Caco-2 (cell line): ENCODE measurements at regions not wholly inside any gene's neighbourhood (a gene's known extent, or its start where the extent isn't known, plus 50 kb on each side); places are given as distances from the start of the nearest gene placed in this dataset.

Source experiments
- BruUV-seq: library from RNA; stranded (reverse); fragments of 400-500 nt; replicated peaks from 2 replicates; lab custom pipeline; 2021; lab: Mats Ljungman, UMichigan
- CTCF ChIA-PET: fragments of 300-600 bp; sonication (Branson Sonifier 250); formaldehyde crosslinking; loops from one replicate; lab custom pipeline; 2022; ENCODE audit warnings: antibody characterized with exemption; lab: Charles Lee
- POLR2A ChIA-PET: fragments of 300-600 bp; sonication (Branson Sonifier 250); formaldehyde crosslinking; loops from one replicate; lab custom pipeline; 2022; ENCODE audit warnings: antibody characterized with exemption; lab: Charles Lee
- DNase-seq, 2 experiments: peaks; one replicate each; pipeline versions ENCODE4 v3.0.0 to v3.0.0-alpha.2; 2020 to 2022
- H3K27me3 ChIP-seq: replicated peaks from 2 replicates; pipeline ENCODE4 v1.6.0; 2011; ENCODE audit warnings: low read length; ENCODE audit not compliant: control insufficient read depth, insufficient read depth
- H3K36me3 ChIP-seq: 2 replicates; pipeline ENCODE4 v1.5.1; 2011; ENCODE audit warnings: low read length; ENCODE audit not compliant: control insufficient read depth, insufficient read depth
- H3K4me1 ChIP-seq: fragments of 250-450 bp; sonication (Bioruptor Pico); 2 replicates; pipeline ENCODE4 v1.5.1; 2020; ENCODE audit warnings: mild to moderate bottlenecking
- H3K4me3 ChIP-seq: 2 replicates; pipeline ENCODE4 v1.5.1; 2011; ENCODE audit warnings: low read depth, mild to moderate bottlenecking, control low read depth, low read length
- H3K9me3 ChIP-seq: fragments of 250-450 bp; sonication (Bioruptor Pico); 2 replicates; pipeline ENCODE4 v1.5.1; 2020; ENCODE audit warnings: mild to moderate bottlenecking, moderate library complexity
- H3K27ac Mint-ChIP-seq: one replicate; pipeline ENCODE4 v1.8.0; 2022; ENCODE audit warnings: mixed read lengths; ENCODE audit not compliant: unreplicated experiment
- H3K27me3 Mint-ChIP-seq: one replicate; pipeline ENCODE4 v1.8.0; 2022; ENCODE audit warnings: mixed read lengths; ENCODE audit not compliant: insufficient read depth, unreplicated experiment
- H3K36me3 Mint-ChIP-seq: one replicate; pipeline ENCODE4 v1.8.0; 2022; ENCODE audit warnings: mild to moderate bottlenecking, mixed read lengths; ENCODE audit not compliant: insufficient read depth, unreplicated experiment
- H3K4me1 Mint-ChIP-seq: one replicate; pipeline ENCODE4 v1.8.0; 2022; ENCODE audit warnings: low read depth, mixed read lengths; ENCODE audit not compliant: unreplicated experiment
- H3K4me3 Mint-ChIP-seq: one replicate; pipeline ENCODE4 v1.8.0; 2022; ENCODE audit warnings: mild to moderate bottlenecking, moderate library complexity, mixed read lengths; ENCODE audit not compliant: unreplicated experiment
- H3K9me3 Mint-ChIP-seq: one replicate; pipeline ENCODE4 v1.8.0; 2022; ENCODE audit warnings: mixed read lengths; ENCODE audit not compliant: unreplicated experiment
- CTCF ChIP-seq, 2 experiments: fragments of 200-600 bp in 1 of 2; IDR thresholded peaks; 1 replicate in 1 of 2; 2 replicates in 1 of 2; pipeline versions ENCODE4 v1.5.1 to v1.8.0; 2011 to 2022; ENCODE audit warnings: antibody characterized with exemption in 1 of 2, control low read depth in 1 of 2, inconsistent platforms in 1 of 2, low read depth in 1 of 2, low read length in 1 of 2, mild to moderate bottlenecking in 1 of 2, moderate library complexity in 1 of 2; ENCODE audit not compliant: insufficient read depth in 1 of 2, severe bottlenecking in 1 of 2, unreplicated experiment in 1 of 2
- intact Hi-C: fragments of 100-400 bp; cut with micrococcal nuclease; formaldehyde crosslinking; loops from one replicate; pipeline ENCODE4 v1.10.0; 2022; ENCODE audit not compliant: unreplicated experiment

DNA sequence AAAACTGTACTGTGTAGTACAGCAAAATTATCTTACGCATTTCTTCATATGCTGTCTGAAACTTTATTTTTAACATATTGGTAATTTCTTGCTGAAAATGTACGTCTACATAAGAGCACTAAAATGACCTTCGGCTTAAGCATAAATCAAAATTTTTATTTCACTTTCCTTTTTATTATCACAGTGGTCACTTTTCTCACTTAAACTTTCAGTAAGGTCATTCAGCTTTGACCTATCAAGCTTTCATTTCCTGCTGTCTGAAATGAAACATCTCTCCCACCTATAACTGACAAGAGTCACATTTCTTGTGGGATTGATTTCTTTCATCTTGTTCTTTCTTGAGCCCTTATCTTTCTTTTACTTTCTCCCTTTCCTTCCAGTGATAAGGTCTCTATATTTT lies 2212.7 kb upstream of the PCDH20 start:
- Mint-ChIP-seq H3K4me1 (no peaks in the 10 kb centered on the region), H3K27ac (no peak overlapping the region), H3K9me3 (no peaks in the 10 kb centered on the region), H3K27me3 (peaks cover 4% of the 10 kb centered on the region), H3K4me3 (no peak overlapping the region), H3K36me3 (no peaks in the 10 kb centered on the region)
- no TSS peak for BruUV-seq
- no peak for DNase-seq
- ChIA-PET POLR2A (no interaction called here), CTCF (no interaction called here)
- Histone ChIP-seq H3K36me3 (no peaks in the 10 kb centered on the region), H3K4me1 (no peaks in the 10 kb centered on the region), H3K9me3 (no peaks in the 10 kb centered on the region), H3K27me3 (no peaks in the 10 kb centered on the region), H3K4me3 (no peak overlapping the region)
- no peak for TF ChIP-seq CTCF (IDR thresholded peaks at IDR 0.05; ENCODE audit: insufficient read depth in 1 of 2, low read depth in 1 of 2, low read length in 1 of 2, severe bottlenecking in 1 of 2, unreplicated experiment in 1 of 2)
- intact Hi-C loops, result no loop called here

DNA sequence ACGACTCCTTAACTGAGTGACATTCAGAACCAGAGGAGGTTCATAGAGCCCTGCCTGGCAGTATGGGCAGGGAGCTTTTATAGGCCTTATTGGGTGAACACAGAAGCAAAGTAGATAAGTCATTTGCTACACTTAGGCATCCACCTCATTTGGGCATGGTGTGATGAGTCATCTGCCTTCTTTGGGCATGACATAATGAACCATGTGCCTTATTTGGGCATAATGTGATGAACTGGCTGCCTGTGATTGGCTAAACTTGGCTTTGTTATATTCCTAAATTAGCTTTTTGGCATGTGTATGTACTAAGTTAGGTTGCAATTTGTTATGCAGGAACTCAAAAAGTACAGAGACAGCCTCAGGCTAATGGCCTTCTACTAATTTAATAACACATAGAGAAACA lies 2210.2 kb upstream of the PCDH20 start:
- H3K4me1 ChIP-seq, result no peaks in the 10 kb centered on the region
- no peak for TF ChIP-seq CTCF (IDR thresholded peaks at IDR 0.05; ENCODE audit: insufficient read depth in 1 of 2, low read depth in 1 of 2, low read length in 1 of 2, severe bottlenecking in 1 of 2, unreplicated experiment in 1 of 2)
- Mint-ChIP-seq H3K36me3 (no peaks in the 10 kb centered on the region), H3K9me3 (no peaks in the 10 kb centered on the region), H3K27ac (no peak overlapping the region), H3K4me3 (no peak overlapping the region), H3K27me3 (peaks cover 4% of the 10 kb centered on the region), H3K4me1 (no peaks in the 10 kb centered on the region)
- intact Hi-C loops, result no loop called here
- H3K9me3 ChIP-seq, result no peaks in the 10 kb centered on the region
- CTCF ChIA-PET, result no interaction called here
- H3K36me3 ChIP-seq, result no peaks in the 10 kb centered on the region
- no peak overlapping the region for H3K4me3 ChIP-seq
- DNase-seq, result no peak
- BruUV-seq, result no TSS peak
- POLR2A ChIA-PET, result no interaction called here
- H3K27me3 ChIP-seq, result no peaks in the 10 kb centered on the region

- Histone ChIP-seq H3K4me1 (no peaks in the 10 kb centered on the region), H3K4me3 (no peak overlapping the region), H3K36me3 (no peaks in the 10 kb centered on the region), H3K9me3 (no peaks in the 10 kb centered on the region), H3K27me3 (no peaks in the 10 kb centered on the region)
- ChIA-PET CTCF (no interaction called here), POLR2A (no interaction called here)
- intact Hi-C loops, result no loop called here
- no TSS peak for BruUV-seq
- TF ChIP-seq CTCF (IDR thresholded peaks at IDR 0.05; ENCODE audit: insufficient read depth in 1 of 2, low read depth in 1 of 2, low read length in 1 of 2, severe bottlenecking in 1 of 2, unreplicated experiment in 1 of 2), result no peak
- Mint-ChIP-seq H3K27ac (no peak overlapping the region), H3K9me3 (no peaks in the 10 kb centered on the region), H3K27me3 (peaks cover 2% of the 10 kb centered on the region), H3K36me3 (no peaks in the 10 kb centered on the region), H3K4me1 (no peaks in the 10 kb centered on the region), H3K4me3 (no peak overlapping the region)
- DNase-seq, result no peak
These were observed 2199.4 kb upstream of the PCDH20 start for GRCh38 chr13:63614874-63615612.
